Esophagus muscularis mucosa (tissue), 4 donors: ENCODE measurements at regions not wholly inside any gene's neighbourhood (a gene's known extent, or its start where the extent isn't known, plus 50 kb on each side); places are given as distances from the start of the nearest gene placed in this dataset.

Experiments used
- DNase-seq: peaks from one replicate; pipeline ENCODE4 v3.0.0-alpha.2; 2017; ENCODE audit errors: extremely low spot score
- H3K27ac ChIP-seq, 4 donors: fragments of 200-600 bp; sonication (generic); replicated peaks in 1 of 4; 1 replicate in 3 of 4; 2 replicates in 1 of 4; pipeline ENCODE4 v1.5.1; 2016 to 2019; ENCODE audit warnings: mild to moderate bottlenecking in 1 of 4
- H3K27me3 ChIP-seq, 4 donors: fragments of 200-600 bp; sonication (generic); one replicate each; pipeline versions ENCODE4 v1.5.1 to v1.6.0; 2016 to 2019
- H3K36me3 ChIP-seq, 4 donors: fragments of 200-600 bp; sonication (generic); one replicate each; pipeline ENCODE4 v1.5.1; 2016 to 2019
- H3K4me1 ChIP-seq, 4 donors: fragments of 200-600 bp; sonication (generic); one replicate each; pipeline ENCODE4 v1.5.1; 2016 to 2019
- H3K4me3 ChIP-seq, 4 donors: fragments of 200-600 bp; sonication (generic); 1 replicate in 2 of 4; 2 replicates in 2 of 4; pipeline ENCODE4 v1.5.1; 2016 to 2019; ENCODE audit warnings: mild to moderate bottlenecking in 4 of 4, moderate library complexity in 1 of 4
- H3K9me3 ChIP-seq, 4 donors: fragments of 200-600 bp; sonication (generic); 1 replicate in 3 of 4; 2 replicates in 1 of 4; pipeline ENCODE4 v1.5.1; 2016 to 2019
- EP300 ChIP-seq: sonication (generic); formaldehyde crosslinking; IDR thresholded peaks from one replicate; pipeline ENCODE4 v1.6.1; 2017; ENCODE audit warnings: antibody characterized with exemption
- POLR2A ChIP-seq: fragments of 450-650 bp; IDR thresholded peaks from one replicate; pipeline ENCODE4 v1.6.1; 2017; ENCODE audit warnings: antibody characterized with exemption, moderate library complexity, mild to moderate bottlenecking, low read depth
- POLR2AphosphoS5 ChIP-seq, 2 donors: sonication (generic); formaldehyde crosslinking; IDR thresholded peaks; one replicate each; pipeline ENCODE4 v1.6.1; 2017; ENCODE audit warnings: antibody characterized with exemption in 2 of 2
- WGBS: methylation state at CpG from one replicate; pipeline ENCODE4 v1.1.5; 2018; 5-methylcytosine and 5-hydroxymethylcytosine counted together
- intact Hi-C: fragments of 100-400 bp; cut with DNase I; formaldehyde crosslinking; loops from one replicate; pipeline ENCODE4 v1.15.1; 2023
- TF ChIP-seq, protein P1 (sequence below), 3 experiments: fragments of 200-600 bp in 2 of 3; fragments of 450-650 bp in 1 of 3; sonication (generic) in 2 of 3; IDR thresholded peaks; one replicate each; pipeline ENCODE4 v1.5.1; 2017 to 2019; ENCODE audit warnings: antibody characterized with exemption in 3 of 3, mild to moderate bottlenecking in 2 of 3, moderate library complexity in 1 of 3

DNA sequence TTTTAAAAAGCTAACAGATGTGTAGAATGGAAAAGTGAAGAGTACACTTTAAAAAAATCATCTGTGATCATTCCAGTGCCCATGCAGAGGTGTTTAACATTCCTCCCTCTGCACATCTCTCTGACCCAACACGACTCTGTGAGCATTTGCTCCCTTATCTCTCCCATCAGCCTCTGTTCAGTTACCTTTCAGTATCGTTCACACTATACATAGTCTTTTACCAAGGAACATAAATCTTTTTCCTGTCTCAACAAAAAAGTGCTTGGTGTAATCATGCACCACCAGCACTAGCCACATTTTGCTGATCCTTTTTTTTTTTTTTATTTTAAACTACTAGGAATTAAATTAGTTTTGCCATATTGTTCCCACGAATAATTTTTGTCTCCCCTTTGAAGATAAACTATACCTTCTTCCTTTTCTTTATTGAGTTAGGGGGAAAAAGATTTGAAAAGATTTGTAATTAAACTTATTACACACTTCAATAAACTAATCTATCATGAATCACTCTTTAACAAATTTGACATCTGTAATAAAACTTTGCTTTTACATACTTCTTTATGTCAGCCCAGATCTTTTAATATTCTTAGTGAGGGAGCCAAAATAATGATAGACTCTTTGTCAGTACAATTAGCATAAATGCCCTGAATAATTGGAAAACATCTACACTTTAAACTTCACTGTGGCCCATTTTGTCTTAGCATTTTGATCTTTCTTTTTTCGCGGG lies 489.8 kb upstream of the FANCL start:
- no peaks in the 10 kb centered on the region for H3K36me3 ChIP-seq
- no peaks in the 10 kb centered on the region for H3K4me1 ChIP-seq
- H3K27me3 ChIP-seq = no peaks in the 10 kb centered on the region
- 52% methylated on average over 5 of the region's 5 CpGs for WGBS
- DNase-seq = no peak
- intact Hi-C loops = no loop called here
- no peak overlapping the region for H3K27ac ChIP-seq
- H3K9me3 ChIP-seq = no peaks in the 10 kb centered on the region
- no peak for TF ChIP-seq POLR2AphosphoS5 (IDR thresholded peaks at IDR 0.05)
- no peak for TF ChIP-seq EP300
- no peak for TF ChIP-seq POLR2A
- TF ChIP-seq, protein P1, sequence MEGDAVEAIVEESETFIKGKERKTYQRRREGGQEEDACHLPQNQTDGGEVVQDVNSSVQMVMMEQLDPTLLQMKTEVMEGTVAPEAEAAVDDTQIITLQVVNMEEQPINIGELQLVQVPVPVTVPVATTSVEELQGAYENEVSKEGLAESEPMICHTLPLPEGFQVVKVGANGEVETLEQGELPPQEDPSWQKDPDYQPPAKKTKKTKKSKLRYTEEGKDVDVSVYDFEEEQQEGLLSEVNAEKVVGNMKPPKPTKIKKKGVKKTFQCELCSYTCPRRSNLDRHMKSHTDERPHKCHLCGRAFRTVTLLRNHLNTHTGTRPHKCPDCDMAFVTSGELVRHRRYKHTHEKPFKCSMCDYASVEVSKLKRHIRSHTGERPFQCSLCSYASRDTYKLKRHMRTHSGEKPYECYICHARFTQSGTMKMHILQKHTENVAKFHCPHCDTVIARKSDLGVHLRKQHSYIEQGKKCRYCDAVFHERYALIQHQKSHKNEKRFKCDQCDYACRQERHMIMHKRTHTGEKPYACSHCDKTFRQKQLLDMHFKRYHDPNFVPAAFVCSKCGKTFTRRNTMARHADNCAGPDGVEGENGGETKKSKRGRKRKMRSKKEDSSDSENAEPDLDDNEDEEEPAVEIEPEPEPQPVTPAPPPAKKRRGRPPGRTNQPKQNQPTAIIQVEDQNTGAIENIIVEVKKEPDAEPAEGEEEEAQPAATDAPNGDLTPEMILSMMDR (IDR thresholded peaks at IDR 0.05) = no peak
- H3K4me3 ChIP-seq = no peak overlapping the region

- TF ChIP-seq POLR2AphosphoS5 (IDR thresholded peaks at IDR 0.05) = no peak
- no peak for TF ChIP-seq EP300
- TF ChIP-seq POLR2A = no peak
- TF ChIP-seq, protein P1 (IDR thresholded peaks at IDR 0.05) = no peak
- no peak for DNase-seq
- Histone ChIP-seq H3K4me3 (no peak overlapping the region), H3K27ac (no peak overlapping the region), H3K36me3 (no peaks in the 10 kb centered on the region), H3K27me3 (no peaks in the 10 kb centered on the region), H3K4me1 (no peaks in the 10 kb centered on the region), H3K9me3 (no peaks in the 10 kb centered on the region)
- intact Hi-C loops = no loop called here
- 89% methylated on average over 2 of the region's 2 CpGs for WGBS
Observed at GRCh38 chr2:58727981-58728656, 487.0 kb upstream of the FANCL start.

GRCh38 chr2:58721912-58722591 lies 480.9 kb upstream of the FANCL start:
- no peaks in the 10 kb centered on the region for H3K27me3 ChIP-seq
- H3K4me3 ChIP-seq = no peak overlapping the region
- 75% methylated on average over 4 of the region's 4 CpGs for WGBS
- H3K9me3 ChIP-seq = no peaks in the 10 kb centered on the region
- TF ChIP-seq POLR2A = no peak
- no peak for TF ChIP-seq EP300
- no peak for TF ChIP-seq POLR2AphosphoS5 (IDR thresholded peaks at IDR 0.05)
- TF ChIP-seq, protein P1 (IDR thresholded peaks at IDR 0.05) = no peak
- DNase-seq = no peak
- no peaks in the 10 kb centered on the region for H3K36me3 ChIP-seq
- intact Hi-C loops = no loop called here
- no peak overlapping the region for H3K27ac ChIP-seq
- H3K4me1 ChIP-seq = no peaks in the 10 kb centered on the region

- intact Hi-C loops = no loop called here
- DNase-seq = no peak
- 66% methylated on average over 9 of the region's 9 CpGs for WGBS
- Histone ChIP-seq H3K9me3 (no peaks in the 10 kb centered on the region), H3K4me3 (no peak overlapping the region), H3K27me3 (peaks cover 0 to 3% (median 0%) of the 10 kb centered on the region in 4 donors), H3K27ac (no peak overlapping the region), H3K4me1 (no peaks in the 10 kb centered on the region), H3K36me3 (no peaks in the 10 kb centered on the region)
- TF ChIP-seq POLR2A = no peak
- no peak for TF ChIP-seq POLR2AphosphoS5 (IDR thresholded peaks at IDR 0.05)
- TF ChIP-seq EP300 = no peak
- TF ChIP-seq, protein P1 (IDR thresholded peaks at IDR 0.05) = no peak
Observed at GRCh38 chr2:58720770-58721697, 479.9 kb upstream of the FANCL start.
